SK-N-SH treated with all-trans-retinoic acid at 6 μM for 48 hours (cell line): ENCODE measurements at regions not wholly inside any gene's neighbourhood (a gene's known extent, or its start where the extent isn't known, plus 50 kb on each side); places are given as distances from the start of the nearest gene placed in this dataset.

Experiments
- ATAC-seq: fragments of 200-7000 bp; cut with Tn5 transposase; 3 replicates; pipeline ENCODE4 v1.9.1; 2020; ENCODE audit warnings: mild to moderate bottlenecking, moderate library complexity
- ARNTL ChIP-seq: fragments of 450-650 bp; formaldehyde crosslinking; IDR thresholded peaks from 2 replicates; pipeline ENCODE4 v1.5.0; 2020; ENCODE audit warnings: low read depth, mild to moderate bottlenecking, moderate library complexity, borderline replicate concordance
- BACH2 ChIP-seq: fragments of 250-450 bp; sonication (Bioruptor Pico); IDR thresholded peaks from 2 replicates; pipeline ENCODE4 v1.9.0; 2021; ENCODE audit warnings: mild to moderate bottlenecking, borderline replicate concordance
- CSDC2 ChIP-seq: fragments of 250-450 bp; sonication (Bioruptor Pico); IDR thresholded peaks from 2 replicates; pipeline ENCODE4 v1.5.0; 2020; ENCODE audit warnings: mild to moderate bottlenecking, moderate library complexity
- ESRRG ChIP-seq: fragments of 250-450 bp; sonication (Bioruptor Pico); IDR thresholded peaks from 2 replicates; pipeline ENCODE4 v1.6.1; 2021; ENCODE audit warnings: mild to moderate bottlenecking
- GLIS3 ChIP-seq: fragments of 250-450 bp; sonication (Bioruptor Pico); IDR thresholded peaks from 2 replicates; pipeline ENCODE4 v1.5.0; 2020; ENCODE audit warnings: mild to moderate bottlenecking, moderate library complexity
- OSR1 ChIP-seq: fragments of 250-450 bp; sonication (Bioruptor Pico); IDR thresholded peaks from 2 replicates; pipeline ENCODE4 v1.8.0; 2022; ENCODE audit warnings: moderate library complexity, mild to moderate bottlenecking, inconsistent platforms
- PATZ1 ChIP-seq: fragments of 250-450 bp; sonication (Bioruptor Pico); IDR thresholded peaks from 2 replicates; pipeline ENCODE4 v1.8.0; 2020; ENCODE audit warnings: mild to moderate bottlenecking, moderate library complexity, borderline replicate concordance
- POU6F1 ChIP-seq: fragments of 250-450 bp; sonication (Bioruptor Pico); IDR thresholded peaks from 2 replicates; pipeline ENCODE4 v1.8.0; 2021; ENCODE audit warnings: low read depth, mild to moderate bottlenecking, moderate library complexity, borderline replicate concordance
- RARB ChIP-seq: fragments of 250-450 bp; sonication (Bioruptor Pico); IDR thresholded peaks from 2 replicates; pipeline ENCODE4 v1.8.0; 2021; ENCODE audit warnings: mild to moderate bottlenecking, moderate library complexity
- SNAI2 ChIP-seq: fragments of 250-450 bp; sonication (Bioruptor Pico); IDR thresholded peaks from 2 replicates; pipeline ENCODE4 v1.5.0; 2020; ENCODE audit warnings: mild to moderate bottlenecking, moderate library complexity
- TCF4 ChIP-seq: fragments of 250-450 bp; sonication (Bioruptor Pico); IDR thresholded peaks from 2 replicates; pipeline ENCODE4 v1.8.0; 2021; ENCODE audit warnings: mild to moderate bottlenecking, moderate library complexity, borderline replicate concordance
- TOX ChIP-seq: fragments of 250-450 bp; sonication (Bioruptor Pico); IDR thresholded peaks from 2 replicates; pipeline ENCODE4 v1.8.0; 2021; ENCODE audit warnings: mild to moderate bottlenecking, moderate library complexity, borderline replicate concordance
- ZFP3 ChIP-seq: fragments of 250-450 bp; sonication (Bioruptor Pico); IDR thresholded peaks from 2 replicates; pipeline ENCODE4 v1.5.0; 2020; ENCODE audit warnings: mild to moderate bottlenecking, moderate library complexity
- ZFP30 ChIP-seq: fragments of 450-650 bp; formaldehyde crosslinking; IDR thresholded peaks from 2 replicates; pipeline ENCODE4 v1.5.0; 2022; ENCODE audit warnings: mild to moderate bottlenecking, moderate library complexity
- ZNF565 ChIP-seq: fragments of 450-650 bp; formaldehyde crosslinking; conservative IDR thresholded peaks from 2 replicates; pipeline ENCODE4 v1.5.0; 2020; ENCODE audit warnings: low read depth, mild to moderate bottlenecking, moderate library complexity
- ZNF8 ChIP-seq: fragments of 450-650 bp; formaldehyde crosslinking; IDR thresholded peaks from 2 replicates; pipeline ENCODE4 v1.5.0; 2020; ENCODE audit warnings: mild to moderate bottlenecking, moderate library complexity
- TF ChIP-seq, protein P1 (sequence below): fragments of 250-450 bp; sonication (Bioruptor Pico); IDR thresholded peaks from 2 replicates; pipeline ENCODE4 v1.5.1; 2021; ENCODE audit warnings: mild to moderate bottlenecking, moderate library complexity
- TF ChIP-seq, protein P2 (sequence below): fragments of 250-450 bp; sonication (Bioruptor Pico); IDR thresholded peaks from 2 replicates; pipeline ENCODE4 v1.5.0; 2020; ENCODE audit warnings: mild to moderate bottlenecking, moderate library complexity

- TF ChIP-seq POU6F1 (CRISPR knock-in tag) (no peak), BACH2 (CRISPR knock-in tag) (no peak), ZNF565 (no peak), RARB (CRISPR knock-in tag) (no peak), ZFP3 (CRISPR knock-in tag) (no peak), PATZ1 (no peak), SNAI2 (CRISPR knock-in tag) (no peak), TOX (CRISPR knock-in tag) (no peak), OSR1 (CRISPR knock-in tag) (no peak), ZFP30 (CRISPR knock-in tag) (no peak), ZNF8 (CRISPR knock-in tag) (no peak)
- TF ChIP-seq, protein P1, sequence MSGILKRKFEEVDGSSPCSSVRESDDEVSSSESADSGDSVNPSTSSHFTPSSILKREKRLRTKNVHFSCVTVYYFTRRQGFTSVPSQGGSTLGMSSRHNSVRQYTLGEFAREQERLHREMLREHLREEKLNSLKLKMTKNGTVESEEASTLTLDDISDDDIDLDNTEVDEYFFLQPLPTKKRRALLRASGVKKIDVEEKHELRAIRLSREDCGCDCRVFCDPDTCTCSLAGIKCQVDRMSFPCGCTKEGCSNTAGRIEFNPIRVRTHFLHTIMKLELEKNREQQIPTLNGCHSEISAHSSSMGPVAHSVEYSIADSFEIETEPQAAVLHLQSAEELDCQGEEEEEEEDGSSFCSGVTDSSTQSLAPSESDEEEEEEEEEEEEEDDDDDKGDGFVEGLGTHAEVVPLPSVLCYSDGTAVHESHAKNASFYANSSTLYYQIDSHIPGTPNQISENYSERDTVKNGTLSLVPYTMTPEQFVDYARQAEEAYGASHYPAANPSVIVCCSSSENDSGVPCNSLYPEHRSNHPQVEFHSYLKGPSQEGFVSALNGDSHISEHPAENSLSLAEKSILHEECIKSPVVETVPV (CRISPR knock-in tag) = no peak
- no peak for ATAC-seq
These were observed 70.7 kb upstream of the NAP1L1 start for GRCh38 chr12:76155157-76155670.

DNA sequence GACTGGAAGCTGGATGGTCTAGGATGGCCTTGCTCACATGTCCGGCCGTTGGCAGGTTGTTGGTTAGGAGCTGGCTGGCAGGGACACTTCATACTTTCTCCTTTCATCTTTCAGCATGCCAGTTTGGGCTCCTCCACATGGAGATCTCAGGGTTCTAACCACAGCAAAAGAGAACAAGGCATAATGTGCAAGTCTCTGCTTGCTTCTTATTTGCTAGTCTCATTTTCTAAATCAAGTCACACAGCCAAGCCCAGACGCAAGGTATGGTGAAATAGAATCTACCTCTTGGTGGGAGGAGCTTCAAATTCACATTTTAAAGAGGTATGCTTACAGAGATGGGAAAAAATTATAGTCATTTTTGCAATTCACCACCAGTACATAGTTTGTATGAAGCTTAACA is 69.1 kb upstream of the NAP1L1 start:
- no peak for ATAC-seq
- no peak for TF ChIP-seq CSDC2 (CRISPR knock-in tag)
- TF ChIP-seq GLIS3 (CRISPR knock-in tag) = no peak
- no peak for TF ChIP-seq ZNF565

DNA sequence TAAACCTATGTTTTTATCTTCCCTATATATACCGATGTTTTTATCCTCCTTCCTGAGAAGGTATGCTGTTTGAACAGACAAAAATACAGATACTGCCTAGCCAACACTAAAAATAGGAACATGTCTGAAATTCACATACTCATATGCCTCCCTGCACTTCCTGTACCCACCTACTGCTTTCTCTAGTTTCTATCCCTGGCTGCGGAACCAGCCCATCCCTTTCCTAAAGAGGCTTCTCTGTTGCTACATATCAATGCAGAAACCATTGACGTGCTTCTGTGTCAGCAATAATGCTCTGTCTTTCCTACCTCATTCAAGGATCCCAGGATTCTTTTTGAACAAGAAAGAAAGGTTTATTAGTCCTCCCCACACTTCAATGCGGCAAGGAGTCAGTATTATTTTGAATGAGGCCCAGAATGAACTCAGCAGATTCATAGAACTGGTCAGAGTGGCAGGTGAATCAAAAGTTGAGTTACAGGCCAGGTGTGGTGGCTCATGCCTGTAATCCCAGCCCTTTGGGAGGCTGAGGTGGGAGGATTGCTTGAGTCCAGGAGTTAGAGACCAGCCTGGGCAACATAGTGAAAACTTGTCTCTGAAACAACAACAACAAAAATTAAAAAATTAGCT is 67.8 kb upstream of the NAP1L1 start:
- TF ChIP-seq, protein P2, sequence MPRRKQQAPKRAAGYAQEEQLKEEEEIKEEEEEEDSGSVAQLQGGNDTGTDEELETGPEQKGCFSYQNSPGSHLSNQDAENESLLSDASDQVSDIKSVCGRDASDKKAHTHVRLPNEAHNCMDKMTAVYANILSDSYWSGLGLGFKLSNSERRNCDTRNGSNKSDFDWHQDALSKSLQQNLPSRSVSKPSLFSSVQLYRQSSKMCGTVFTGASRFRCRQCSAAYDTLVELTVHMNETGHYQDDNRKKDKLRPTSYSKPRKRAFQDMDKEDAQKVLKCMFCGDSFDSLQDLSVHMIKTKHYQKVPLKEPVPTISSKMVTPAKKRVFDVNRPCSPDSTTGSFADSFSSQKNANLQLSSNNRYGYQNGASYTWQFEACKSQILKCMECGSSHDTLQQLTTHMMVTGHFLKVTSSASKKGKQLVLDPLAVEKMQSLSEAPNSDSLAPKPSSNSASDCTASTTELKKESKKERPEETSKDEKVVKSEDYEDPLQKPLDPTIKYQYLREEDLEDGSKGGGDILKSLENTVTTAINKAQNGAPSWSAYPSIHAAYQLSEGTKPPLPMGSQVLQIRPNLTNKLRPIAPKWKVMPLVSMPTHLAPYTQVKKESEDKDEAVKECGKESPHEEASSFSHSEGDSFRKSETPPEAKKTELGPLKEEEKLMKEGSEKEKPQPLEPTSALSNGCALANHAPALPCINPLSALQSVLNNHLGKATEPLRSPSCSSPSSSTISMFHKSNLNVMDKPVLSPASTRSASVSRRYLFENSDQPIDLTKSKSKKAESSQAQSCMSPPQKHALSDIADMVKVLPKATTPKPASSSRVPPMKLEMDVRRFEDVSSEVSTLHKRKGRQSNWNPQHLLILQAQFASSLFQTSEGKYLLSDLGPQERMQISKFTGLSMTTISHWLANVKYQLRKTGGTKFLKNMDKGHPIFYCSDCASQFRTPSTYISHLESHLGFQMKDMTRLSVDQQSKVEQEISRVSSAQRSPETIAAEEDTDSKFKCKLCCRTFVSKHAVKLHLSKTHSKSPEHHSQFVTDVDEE (CRISPR knock-in tag) = no peak
- no peak for TF ChIP-seq ARNTL (CRISPR knock-in tag)
- no peak for TF ChIP-seq ZFP3 (CRISPR knock-in tag)
- no peak for TF ChIP-seq GLIS3 (CRISPR knock-in tag)
- no peak for TF ChIP-seq POU6F1 (CRISPR knock-in tag)
- TF ChIP-seq SNAI2 (CRISPR knock-in tag) = no peak
- no peak for TF ChIP-seq BACH2 (CRISPR knock-in tag)
- no peak for TF ChIP-seq PATZ1
- TF ChIP-seq TCF4 (CRISPR knock-in tag) = no peak
- TF ChIP-seq ESRRG = no peak
- no peak for TF ChIP-seq CSDC2 (CRISPR knock-in tag)
- no peak for TF ChIP-seq TOX (CRISPR knock-in tag)
- ATAC-seq = no peak
